ENCODE measurements at regions not wholly inside any gene's neighbourhood (a gene's known extent, or its start where the extent isn't known, plus 50 kb on each side); places are given as distances from the start of the nearest gene placed in this dataset.
"Not testable (repeated sequence)": the region's sequence is repeated elsewhere in the genome, so short reads cannot be mapped to it uniquely, and the experiment has no call there.

- no peak for DNase-seq (ENCODE audit: low read depth in 2 of 2)
These were observed 636.7 kb downstream of the NR2F1-AS1 start for GRCh38 chr5:92944337-92944736.

- DNase-seq (ENCODE audit: low read depth in 2 of 2) = no peak
These were observed 638.3 kb downstream of the NR2F1-AS1 start for GRCh38 chr5:92942762-92943161.

GRCh38 chr5:92941806-92942205 lies 639.2 kb downstream of the NR2F1-AS1 start:
- no peak for DNase-seq (ENCODE audit: low read depth in 2 of 2)

- DNase-seq (ENCODE audit: low read depth in 2 of 2) = peak in 1 of 2 donors; percentile 39
These were observed 641.6 kb downstream of the NR2F1-AS1 start for GRCh38 chr5:92939428-92939827.

- DNase-seq (ENCODE audit: low read depth in 2 of 2) = not testable (repeated sequence)
These were observed 643.6 kb downstream of the NR2F1-AS1 start for GRCh38 chr5:92937396-92937795.

- no peak for DNase-seq (ENCODE audit: low read depth in 2 of 2)
These were observed 651.0 kb downstream of the NR2F1-AS1 start for GRCh38 chr5:92930057-92930456.

GRCh38 chr5:92927291-92927778 lies 653.7 kb downstream of the NR2F1-AS1 start:
- DNase-seq (ENCODE audit: low read depth in 2 of 2) = peak; percentile 71 to 82

- no peak for DNase-seq (ENCODE audit: low read depth in 2 of 2)
These were observed 657.1 kb downstream of the NR2F1-AS1 start for GRCh38 chr5:92923885-92924284.

GRCh38 chr5:92922231-92922967 lies 658.6 kb downstream of the NR2F1-AS1 start:
- DNase-seq (ENCODE audit: low read depth in 2 of 2) = no peak

- DNase-seq (ENCODE audit: low read depth in 2 of 2) = no peak
These were observed 664.0 kb downstream of the NR2F1-AS1 start for GRCh38 chr5:92917044-92917443.

GRCh38 chr5:92916036-92916435 lies 665.0 kb downstream of the NR2F1-AS1 start:
- peak in 1 of 2 donors; percentile 30 for DNase-seq (ENCODE audit: low read depth in 2 of 2)

- DNase-seq (ENCODE audit: low read depth in 2 of 2) = no peak
These were observed 668.7 kb downstream of the NR2F1-AS1 start for GRCh38 chr5:92912283-92912682.

- no peak for DNase-seq (ENCODE audit: low read depth in 2 of 2)
These were observed 669.2 kb downstream of the NR2F1-AS1 start for GRCh38 chr5:92911851-92912250.

- DNase-seq (ENCODE audit: low read depth in 2 of 2) = no peak
These were observed 669.7 kb downstream of the NR2F1-AS1 start for GRCh38 chr5:92911293-92911692.

- DNase-seq (ENCODE audit: low read depth in 2 of 2) = peak in 1 of 2 donors; percentile 43
These were observed 671.4 kb downstream of the NR2F1-AS1 start for GRCh38 chr5:92909602-92909962.

GRCh38 chr5:92908952-92909601 lies 671.9 kb downstream of the NR2F1-AS1 start:
- no peak for DNase-seq (ENCODE audit: low read depth in 2 of 2)

GRCh38 chr5:92907938-92908606 lies 672.9 kb downstream of the NR2F1-AS1 start:
- DNase-seq (ENCODE audit: low read depth in 2 of 2) = peak in 1 of 2 donors; percentile 73

GRCh38 chr5:92906798-92907376 lies 674.1 kb downstream of the NR2F1-AS1 start:
- DNase-seq (ENCODE audit: low read depth in 2 of 2) = no peak

- DNase-seq (ENCODE audit: low read depth in 2 of 2) = no peak
These were observed 677.0 kb downstream of the NR2F1-AS1 start for GRCh38 chr5:92904021-92904420.

- DNase-seq (ENCODE audit: low read depth in 2 of 2) = no peak
These were observed 681.4 kb downstream of the NR2F1-AS1 start for GRCh38 chr5:92899611-92900010.

GRCh38 chr5:92896722-92897121 lies 684.3 kb downstream of the NR2F1-AS1 start:
- DNase-seq (ENCODE audit: low read depth in 2 of 2) = no peak

- no peak for DNase-seq (ENCODE audit: low read depth in 2 of 2)
These were observed 690.2 kb downstream of the NR2F1-AS1 start for GRCh38 chr5:92890841-92891244.
